DMS53 (cell line): ENCODE measurements at regions not wholly inside any gene's neighbourhood (a gene's known extent, or its start where the extent isn't known, plus 50 kb on each side); places are given as distances from the start of the nearest gene placed in this dataset.
"Not testable (repeated sequence)": the region's sequence is repeated elsewhere in the genome, so short reads cannot be mapped to it uniquely, and the experiment has no call there.

ENCODE experiments used
- DNase-seq: peaks from one replicate; lab custom pipeline; 2025; lab: John Stamatoyannopoulos, UW

DNA sequence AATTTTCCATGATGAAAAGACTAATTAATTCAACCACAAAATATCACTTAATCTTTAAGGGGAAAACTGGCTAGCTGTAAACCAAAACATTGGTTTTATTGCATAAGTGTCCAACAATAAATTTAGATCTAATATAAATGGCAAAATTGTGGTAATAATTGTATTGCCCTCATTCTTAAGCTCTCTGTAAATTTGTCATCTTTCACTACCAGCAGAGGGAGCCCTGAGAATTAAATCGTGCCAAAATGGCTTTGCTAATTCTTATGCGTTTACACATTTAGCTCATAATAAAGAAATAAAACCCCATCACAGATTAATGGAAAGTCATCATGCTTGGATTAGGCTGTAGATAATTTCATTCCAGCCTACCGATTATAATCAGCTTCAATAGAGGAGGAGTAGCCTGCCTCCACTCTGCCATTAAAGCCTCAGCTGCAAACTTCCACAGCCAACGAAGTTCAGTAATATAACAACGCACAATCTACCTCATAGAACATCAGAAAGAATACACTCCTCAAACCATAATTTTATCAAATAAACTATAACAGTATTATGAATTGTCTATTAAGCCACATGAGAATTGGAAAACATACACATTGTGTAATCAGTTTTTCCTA is 70.0 kb upstream of the ATP5MC3 start:
- DNase-seq = peak; percentile 76

DNA sequence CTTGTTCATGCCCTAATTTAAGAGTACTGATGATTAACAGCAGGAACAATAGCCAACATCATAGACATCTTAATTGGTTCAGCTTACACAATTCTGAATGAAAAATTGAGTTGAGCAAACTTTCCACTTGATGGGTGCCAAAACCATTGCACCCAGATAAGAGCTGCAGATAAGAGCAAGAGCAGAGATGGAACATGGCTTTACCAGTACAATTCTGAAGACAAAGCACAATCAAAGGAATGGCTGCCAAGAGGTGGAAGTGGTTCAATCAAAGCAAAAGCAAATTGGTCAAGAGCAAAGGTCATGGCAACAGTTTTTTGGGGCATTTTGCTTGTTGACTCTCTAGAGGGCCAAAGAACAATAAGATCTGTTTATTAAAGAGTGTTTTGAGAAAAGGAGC is 65.6 kb upstream of the ATP5MC3 start:
- no peak for DNase-seq

DNA sequence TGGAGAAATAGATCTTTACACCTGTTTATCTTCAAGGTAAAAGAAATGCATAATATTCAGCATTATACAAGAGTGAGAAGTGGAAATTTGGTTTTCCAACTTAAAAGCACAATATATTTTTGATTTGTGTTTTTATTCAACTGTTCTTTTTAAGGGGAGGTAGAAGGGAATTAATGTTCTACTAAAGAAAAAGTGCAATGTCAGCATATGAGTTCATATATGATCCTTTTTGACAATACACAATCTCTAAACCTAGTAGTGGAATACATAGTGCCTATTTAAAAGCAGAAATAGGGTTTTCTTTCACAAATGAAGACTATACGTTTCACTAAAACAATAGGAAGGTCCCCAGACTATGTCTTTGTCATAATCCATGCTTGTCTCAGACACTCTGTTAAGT is 63.2 kb upstream of the ATP5MC3 start:
- no peak for DNase-seq

DNA sequence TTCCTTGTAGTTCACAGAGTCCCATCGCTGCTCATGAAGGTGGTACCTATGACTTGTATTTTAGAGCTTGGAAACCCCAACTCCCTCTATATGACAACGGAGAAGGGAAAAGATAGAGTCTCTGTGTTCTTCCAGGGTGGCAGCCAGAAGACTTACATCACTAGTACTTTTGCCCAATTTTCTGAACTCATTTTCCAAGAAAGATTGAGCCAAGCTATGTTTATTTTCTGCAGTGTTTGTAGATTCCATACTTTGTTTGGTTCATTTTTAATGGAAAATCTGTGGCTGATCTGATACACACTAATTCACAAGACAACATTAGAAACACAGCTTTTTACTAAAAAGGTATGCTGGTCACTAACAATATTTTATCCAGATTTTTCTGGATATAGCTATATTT is 60.2 kb upstream of the ATP5MC3 start:
- DNase-seq = no peak

DNA sequence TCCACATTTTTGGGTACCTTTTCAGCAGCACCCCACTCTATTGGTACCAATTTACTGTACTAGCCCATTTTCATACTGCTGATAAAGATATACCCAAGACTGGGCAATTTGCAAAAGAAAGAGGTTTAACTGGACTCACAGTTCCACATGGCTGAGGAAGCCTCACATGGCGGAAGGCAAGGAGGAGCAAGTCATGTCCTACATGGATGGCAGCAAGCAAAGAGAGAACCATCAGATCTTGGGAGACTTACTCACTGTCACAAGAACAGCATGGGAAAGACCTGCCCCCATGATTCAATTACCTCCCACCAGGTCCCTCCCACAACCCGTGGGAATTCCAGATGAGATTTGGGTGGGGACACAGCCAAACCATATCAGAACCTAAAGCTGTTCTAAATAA is 58.5 kb upstream of the ATP5MC3 start:
- DNase-seq = not testable (repeated sequence)

DNA sequence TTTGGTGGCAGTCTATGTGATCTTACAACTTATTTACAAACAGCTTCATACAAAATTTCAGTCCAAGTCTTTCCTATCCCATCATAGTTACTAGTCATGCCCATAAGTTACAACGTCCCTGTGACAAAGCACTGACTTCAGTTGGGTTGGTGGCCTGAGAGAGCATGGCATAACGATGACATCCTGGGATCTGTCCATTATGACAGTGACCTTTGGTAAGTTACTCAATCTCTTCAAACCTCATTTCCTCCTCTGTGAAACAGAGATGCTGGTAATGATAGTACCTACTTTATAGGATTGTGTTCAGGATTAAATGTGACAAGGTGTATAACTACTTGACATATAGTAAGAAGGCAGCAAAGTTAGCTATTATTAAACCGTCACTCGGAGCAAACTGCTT is 55.4 kb upstream of the ATP5MC3 start:
- DNase-seq = no peak

DNA sequence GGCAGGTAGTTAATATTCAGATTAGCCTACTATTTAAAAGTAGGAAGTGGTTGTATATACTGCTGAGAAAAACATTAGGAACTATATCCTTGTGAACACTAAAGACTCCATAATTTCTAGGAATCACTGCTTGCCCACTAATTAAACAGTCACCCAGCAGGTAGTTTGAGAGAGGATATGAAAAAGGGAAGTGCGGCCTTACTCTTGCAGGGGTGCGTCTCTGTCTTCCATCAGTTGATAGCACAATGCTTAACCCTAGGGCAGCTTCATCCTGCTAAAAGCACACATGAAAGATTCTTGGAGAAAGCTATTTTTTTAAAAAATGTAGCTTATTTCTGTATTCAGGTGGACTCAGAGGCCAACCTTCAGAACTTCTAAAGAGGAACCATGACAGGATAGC is 53.1 kb upstream of the ATP5MC3 start:
- DNase-seq = no peak

DNA sequence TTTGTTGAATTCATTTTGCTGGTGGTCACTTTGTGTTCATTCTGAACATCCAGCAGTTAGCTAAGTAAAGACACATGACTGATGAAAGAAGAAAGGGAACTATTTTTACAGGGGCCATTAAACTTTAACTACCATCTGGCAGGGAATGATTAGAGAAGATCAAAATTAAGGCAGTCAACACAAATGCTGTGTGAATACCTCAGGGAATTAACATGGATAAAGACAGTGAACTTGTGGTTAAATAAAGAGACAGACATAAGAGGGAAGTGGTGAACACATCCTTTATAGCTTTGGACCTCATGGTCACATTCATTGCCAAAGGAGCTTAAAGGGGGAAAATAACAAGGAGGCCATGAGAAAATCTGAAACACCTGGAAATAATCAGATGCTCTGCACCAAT is 52.6 kb upstream of the ATP5MC3 start:
- DNase-seq = no peak

DNA sequence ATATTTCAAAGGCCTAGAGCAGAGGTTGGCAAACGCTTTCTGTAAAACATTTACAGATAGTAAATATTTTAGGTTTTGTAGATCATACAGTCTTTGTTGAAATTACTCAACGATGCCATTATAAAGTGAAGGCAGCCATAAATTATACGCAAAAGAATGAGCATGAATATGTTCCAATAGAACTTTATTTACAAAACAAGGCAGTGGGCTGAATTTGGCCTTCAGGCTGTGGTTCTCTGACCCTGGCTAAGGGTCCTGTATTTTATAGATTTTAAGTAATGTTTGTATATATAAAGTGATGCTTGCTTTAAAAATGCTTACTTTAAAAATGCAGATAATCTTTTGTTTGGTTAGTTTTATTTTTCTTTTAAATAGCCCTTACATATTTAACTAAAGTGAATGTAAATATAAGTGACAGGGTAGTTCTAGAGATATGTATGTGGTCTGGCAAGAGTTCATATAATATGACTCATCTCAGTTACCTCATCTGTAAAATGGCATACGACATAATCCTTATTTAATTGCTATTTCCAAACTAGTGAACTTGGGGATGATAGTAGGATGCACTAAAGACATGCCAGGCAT is 51.7 kb upstream of the ATP5MC3 start:
- DNase-seq = peak; percentile 58
